Mesendoderm (in vitro differentiated cells): ENCODE measurements at regions not wholly inside any gene's neighbourhood (a gene's known extent, or its start where the extent isn't known, plus 50 kb on each side); places are given as distances from the start of the nearest gene placed in this dataset.
"Not testable (repeated sequence)": the region's sequence is repeated elsewhere in the genome, so short reads cannot be mapped to it uniquely, and the experiment has no call there.

Experiments used
- DNase-seq: peaks from one replicate; pipeline ENCODE4 v3.0.0; 2013
- H2AK5ac ChIP-seq: 2 replicates; pipeline ENCODE4 v1.6.1; 2013; ENCODE audit warnings: low read length, inconsistent platforms
- H2BK120ac ChIP-seq: 2 replicates; pipeline ENCODE4 v1.6.1; 2013; ENCODE audit warnings: low read depth, mild to moderate bottlenecking, low read length, moderate library complexity, mixed read lengths
- H2BK15ac ChIP-seq: replicated peaks from 2 replicates; pipeline ENCODE4 v1.6.1; 2013; ENCODE audit warnings: low read depth, mild to moderate bottlenecking, moderate library complexity
- H2BK5ac ChIP-seq: 2 replicates; pipeline ENCODE4 v1.6.1; 2013; ENCODE audit warnings: low read length, inconsistent platforms
- H3K18ac ChIP-seq: 2 replicates; pipeline ENCODE4 v1.6.1; 2013; ENCODE audit warnings: mild to moderate bottlenecking, low read length, mixed read lengths
- H3K23ac ChIP-seq: one replicate; pipeline ENCODE4 v1.6.1; 2013; ENCODE audit warnings: low read length
- H3K27ac ChIP-seq: 2 replicates; pipeline ENCODE4 v1.5.1; 2013; ENCODE audit warnings: low read depth, mild to moderate bottlenecking, inconsistent platforms, low read length, moderate library complexity
- H3K27me3 ChIP-seq: 2 replicates; pipeline ENCODE4 v1.6.1; 2013; ENCODE audit warnings: low read length, control low read depth, mild to moderate bottlenecking, inconsistent platforms; ENCODE audit not compliant: insufficient read depth, poor library complexity
- H3K36me3 ChIP-seq: 2 replicates; pipeline ENCODE4 v1.6.1; 2013; ENCODE audit warnings: low read length, inconsistent platforms; ENCODE audit not compliant: control insufficient read depth, insufficient read depth
- H3K4ac ChIP-seq: one replicate; pipeline ENCODE4 v1.6.1; 2013; ENCODE audit warnings: low read depth, mild to moderate bottlenecking, low read length, moderate library complexity
- H3K4me1 ChIP-seq: 2 replicates; pipeline ENCODE4 v1.6.1; 2013; ENCODE audit warnings: low read depth, low read length, inconsistent platforms; ENCODE audit not compliant: control insufficient read depth
- H3K4me2 ChIP-seq: 2 replicates; pipeline ENCODE4 v1.6.1; 2013; ENCODE audit warnings: low read length
- H3K4me3 ChIP-seq: 2 replicates; pipeline ENCODE4 v1.5.1; 2013; ENCODE audit warnings: mild to moderate bottlenecking, low read length
- H3K56ac ChIP-seq: one replicate; pipeline ENCODE4 v1.6.1; 2013; ENCODE audit warnings: low read length
- H3K79me1 ChIP-seq: 2 replicates; pipeline ENCODE4 v1.6.1; 2013; ENCODE audit warnings: low read length, inconsistent platforms
- H3K79me2 ChIP-seq: 2 replicates; pipeline ENCODE4 v1.6.1; 2013; ENCODE audit warnings: mild to moderate bottlenecking, low read length; ENCODE audit not compliant: control insufficient read depth, insufficient read depth
- H3K9ac ChIP-seq: 2 replicates; pipeline ENCODE4 v1.6.1; 2013; ENCODE audit warnings: low read length, inconsistent platforms
- H4K5ac ChIP-seq: one replicate; pipeline ENCODE4 v1.6.1; 2013; ENCODE audit warnings: low read length
- H4K8ac ChIP-seq: one replicate; pipeline ENCODE4 v1.6.1; 2013; ENCODE audit warnings: low read depth, mild to moderate bottlenecking, control low read depth, low read length, moderate library complexity
- WGBS: extraction: QIAGEN DNeasy Blood & Tissue Kit; methylation state at CpG from one replicate; pipeline ENCODE4 v1.1.7; 2013; ENCODE audit warnings: low lambda C conversion rate, missing lambda C conversion rate; ENCODE audit not compliant: insufficient coverage; ENCODE audit errors: extremely low coverage; 5-methylcytosine and 5-hydroxymethylcytosine counted together

DNA sequence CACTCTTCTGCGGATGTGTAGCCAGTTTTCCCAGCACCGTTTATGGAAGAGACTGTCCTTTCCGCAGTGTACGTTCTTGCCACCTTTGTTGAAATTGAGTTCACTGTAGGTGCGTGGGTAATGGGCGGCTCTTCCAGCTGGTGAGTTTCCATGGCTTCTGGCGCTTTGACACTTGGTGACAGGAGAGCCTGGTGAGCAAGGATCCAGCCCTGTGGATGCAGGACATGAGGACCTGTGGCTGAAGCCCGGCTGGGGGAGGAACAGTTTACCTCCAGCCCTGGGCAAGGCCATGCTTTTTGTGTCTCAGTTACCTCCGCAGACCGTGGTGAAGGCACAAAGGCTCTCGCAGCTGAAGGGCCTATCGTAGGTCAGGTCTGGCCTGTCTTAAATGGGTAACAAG lies 166.5 kb downstream of the LAT start:
- no peaks in the 10 kb centered on the region for H3K4me1 ChIP-seq
- H2BK5ac ChIP-seq = no peak overlapping the region
- no peaks in the 10 kb centered on the region for H3K79me1 ChIP-seq
- no peak overlapping the region for H3K4ac ChIP-seq
- H2AK5ac ChIP-seq = no peak overlapping the region
- no peak overlapping the region for H3K56ac ChIP-seq
- H3K79me2 ChIP-seq = no peaks in the 10 kb centered on the region
- H4K5ac ChIP-seq = no peak overlapping the region
- H3K9ac ChIP-seq = no peak overlapping the region
- no peak overlapping the region for H2BK15ac ChIP-seq
- H3K23ac ChIP-seq = no peak overlapping the region
- H3K36me3 ChIP-seq = no peaks in the 10 kb centered on the region
- WGBS = no CpG with 5 or more reads among the region's 12 CpGs
- no peak overlapping the region for H3K4me2 ChIP-seq
- no peak overlapping the region for H3K27ac ChIP-seq
- no peaks in the 10 kb centered on the region for H3K27me3 ChIP-seq
- no peak overlapping the region for H2BK120ac ChIP-seq
- H4K8ac ChIP-seq = no peak overlapping the region
- DNase-seq = no peak
- H3K18ac ChIP-seq = no peak overlapping the region
- no peak overlapping the region for H3K4me3 ChIP-seq

DNA sequence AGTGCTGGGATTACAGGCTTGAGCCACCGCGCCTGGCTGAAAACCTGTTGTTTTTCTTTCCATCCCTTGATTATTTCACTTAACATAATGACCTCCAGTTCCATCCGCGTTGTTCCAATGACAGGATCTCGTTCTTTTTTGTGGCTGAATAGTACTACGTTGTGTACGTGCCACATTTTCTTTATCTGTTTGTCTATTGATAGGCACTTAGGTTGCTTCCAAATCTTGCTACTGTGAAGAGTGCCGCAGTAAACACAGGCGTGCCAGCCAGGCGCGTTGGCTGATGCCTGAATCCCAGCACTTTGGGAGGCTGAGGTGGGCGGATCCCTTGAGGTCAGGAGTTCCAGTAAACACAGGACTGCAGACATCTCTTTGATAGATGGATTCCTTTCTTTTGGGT lies 165.1 kb downstream of the LAT start:
- no CpG with 5 or more reads among the region's 12 CpGs for WGBS
- not testable (repeated sequence) for H3K56ac ChIP-seq, H3K23ac ChIP-seq, H3K4ac ChIP-seq, H3K18ac ChIP-seq, H3K4me1 ChIP-seq, H3K4me3 ChIP-seq, H2BK15ac ChIP-seq, H3K27ac ChIP-seq, H2BK120ac ChIP-seq, H3K79me1 ChIP-seq, H2AK5ac ChIP-seq, H3K79me2 ChIP-seq, H2BK5ac ChIP-seq, H3K9ac ChIP-seq, H3K27me3 ChIP-seq, H4K5ac ChIP-seq, H3K4me2 ChIP-seq, DNase-seq, H4K8ac ChIP-seq, H3K36me3 ChIP-seq

DNA sequence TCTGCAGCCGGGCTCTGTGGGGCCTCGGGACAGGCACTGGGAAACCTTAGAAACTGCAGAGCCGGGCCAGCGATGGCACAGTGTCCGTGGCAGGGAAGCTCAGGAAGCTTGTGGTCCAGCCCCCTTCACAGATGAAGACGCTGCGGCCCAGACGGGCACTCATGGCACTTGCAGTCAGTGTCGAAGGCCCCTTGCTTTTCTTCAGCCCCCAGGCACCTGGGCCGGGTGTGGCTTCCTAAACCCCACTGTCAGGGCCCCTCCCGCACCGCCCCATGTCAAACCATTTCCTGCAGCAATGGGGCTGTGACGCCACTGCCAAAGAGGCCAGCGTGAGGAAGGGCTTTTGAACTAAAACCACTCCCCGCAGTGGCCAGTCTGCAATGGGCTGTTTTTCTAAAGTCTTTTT lies 164.0 kb downstream of the LAT start:
- no peak overlapping the region for H3K4me3 ChIP-seq
- no peaks in the 10 kb centered on the region for H3K36me3 ChIP-seq
- no CpG with 5 or more reads among the region's 15 CpGs for WGBS
- no peak overlapping the region for H3K4me2 ChIP-seq
- H4K8ac ChIP-seq = no peak overlapping the region
- no peak overlapping the region for H2BK15ac ChIP-seq
- H4K5ac ChIP-seq = no peak overlapping the region
- H2BK5ac ChIP-seq = no peak overlapping the region
- DNase-seq = no peak
- H3K4me1 ChIP-seq = no peaks in the 10 kb centered on the region
- H3K56ac ChIP-seq = no peak overlapping the region
- H3K79me1 ChIP-seq = no peaks in the 10 kb centered on the region
- H3K18ac ChIP-seq = no peak overlapping the region
- no peaks in the 10 kb centered on the region for H3K27me3 ChIP-seq
- no peak overlapping the region for H3K4ac ChIP-seq
- H3K79me2 ChIP-seq = no peaks in the 10 kb centered on the region
- H3K23ac ChIP-seq = no peak overlapping the region
- H3K9ac ChIP-seq = no peak overlapping the region
- H3K27ac ChIP-seq = no peak overlapping the region
- no peak overlapping the region for H2BK120ac ChIP-seq
- H2AK5ac ChIP-seq = no peak overlapping the region

DNA sequence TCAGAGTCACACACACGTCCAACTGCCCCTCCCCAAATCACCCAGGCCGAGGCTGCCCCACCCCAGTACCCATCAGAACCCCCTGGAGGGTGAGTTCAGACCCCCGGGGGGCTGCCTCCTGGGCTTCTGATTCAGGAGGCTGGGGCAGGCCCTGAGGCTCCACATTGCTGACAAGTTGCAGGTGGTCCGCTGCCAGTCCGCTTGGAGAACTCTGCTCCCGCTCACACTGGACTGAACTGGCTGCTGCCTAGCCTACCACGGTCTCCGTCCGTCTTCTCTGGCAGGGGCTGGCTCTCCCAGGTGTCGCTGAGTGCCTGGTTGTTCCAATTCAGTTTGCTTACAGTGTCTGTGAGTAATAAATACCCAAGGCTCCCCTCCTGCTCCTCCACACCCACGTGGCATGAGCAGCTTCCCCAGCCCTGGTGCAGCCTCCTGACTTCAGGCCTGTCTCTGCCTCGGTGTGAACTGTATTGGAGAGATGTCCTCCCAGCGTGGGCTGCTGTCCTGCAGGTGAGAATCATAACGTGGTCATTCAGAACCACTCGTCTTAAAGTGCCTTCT lies 163.4 kb downstream of the LAT start:
- H3K4me1 ChIP-seq = no peaks in the 10 kb centered on the region
- no peak overlapping the region for H2AK5ac ChIP-seq
- no peak overlapping the region for H2BK120ac ChIP-seq
- WGBS = no CpG with 5 or more reads among the region's 15 CpGs
- H4K5ac ChIP-seq = no peak overlapping the region
- no peaks in the 10 kb centered on the region for H3K79me2 ChIP-seq
- no peak overlapping the region for H2BK15ac ChIP-seq
- no peak overlapping the region for H3K4ac ChIP-seq
- no peak overlapping the region for H3K27ac ChIP-seq
- H2BK5ac ChIP-seq = no peak overlapping the region
- H3K79me1 ChIP-seq = no peaks in the 10 kb centered on the region
- no peak overlapping the region for H3K9ac ChIP-seq
- H3K23ac ChIP-seq = no peak overlapping the region
- no peak overlapping the region for H3K56ac ChIP-seq
- H3K4me2 ChIP-seq = no peak overlapping the region
- no peaks in the 10 kb centered on the region for H3K27me3 ChIP-seq
- no peak overlapping the region for H3K4me3 ChIP-seq
- no peak overlapping the region for H3K18ac ChIP-seq
- H4K8ac ChIP-seq = no peak overlapping the region
- no peak for DNase-seq
- no peaks in the 10 kb centered on the region for H3K36me3 ChIP-seq

DNA sequence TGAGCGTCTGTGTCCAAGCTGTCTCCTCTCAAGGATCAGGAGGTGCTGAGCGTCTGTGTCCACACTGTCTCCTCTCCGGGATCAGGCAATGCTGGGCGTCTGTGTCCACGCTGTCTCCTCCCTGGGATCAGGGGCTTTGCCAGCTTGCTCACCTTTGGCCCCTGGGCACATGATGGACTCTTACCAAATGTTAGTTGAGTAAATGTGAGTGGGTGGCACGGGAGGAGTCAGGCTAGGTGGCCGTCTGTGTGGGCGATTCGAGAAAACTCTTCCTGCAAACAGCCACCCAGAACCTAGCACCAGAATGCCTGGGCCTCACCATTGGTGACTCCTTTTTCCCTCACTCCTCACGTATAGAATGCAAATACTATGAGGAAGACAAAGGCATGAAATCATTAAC lies 162.9 kb downstream of the LAT start:
- H2BK15ac ChIP-seq, H3K79me2 ChIP-seq, H3K4me2 ChIP-seq, H3K56ac ChIP-seq, H3K4ac ChIP-seq, H3K79me1 ChIP-seq, H3K4me1 ChIP-seq, H3K18ac ChIP-seq, H3K27ac ChIP-seq, H2AK5ac ChIP-seq, H3K23ac ChIP-seq, H3K27me3 ChIP-seq, H3K9ac ChIP-seq, DNase-seq, H2BK120ac ChIP-seq, H4K8ac ChIP-seq, H3K4me3 ChIP-seq, H3K36me3 ChIP-seq, H2BK5ac ChIP-seq, H4K5ac ChIP-seq: not testable (repeated sequence)
- no CpG with 5 or more reads among the region's 10 CpGs for WGBS
